ENCODE measurements at regions not wholly inside any gene's neighbourhood (a gene's known extent, or its start where the extent isn't known, plus 50 kb on each side); places are given as distances from the start of the nearest gene placed in this dataset.

GRCh38 chr2:167509586-167509985, 621.3 kb downstream of the XIRP2 start:
- intact Hi-C loops (cut with DNase I): no loop called here
- WGBS, 3 donors: 9 to 21% (median 16%) methylated on average over 4 of the region's 4 CpGs
- Histone ChIP-seq H3K4me1 (ENCODE audit: insufficient read depth) (no peaks in the 10 kb centered on the region), H3K27ac (no peak overlapping the region), H3K4me3 (no peak overlapping the region), H3K36me3 (no peaks in the 10 kb centered on the region), H3K27me3 (no peaks in the 10 kb centered on the region), H3K9me3 (no peaks in the 10 kb centered on the region)
- TF ChIP-seq EP300 (IDR thresholded peaks at IDR 0.05): no peak
- TF ChIP-seq CTCF (IDR thresholded peaks at IDR 0.05): no peak
- no peak for TF ChIP-seq POLR2A (IDR thresholded peaks at IDR 0.05)
- DNase-seq: no peak

- no peak overlapping the region for H3K27ac ChIP-seq
- WGBS, 3 donors: 78 to 83% (median 81%) methylated on average over 1 of the region's 1 CpG
- intact Hi-C loops (cut with DNase I): no loop called here
- no peaks in the 10 kb centered on the region for H3K27me3 ChIP-seq
- H3K4me1 ChIP-seq (ENCODE audit: insufficient read depth): no peaks in the 10 kb centered on the region
- no peaks in the 10 kb centered on the region for H3K9me3 ChIP-seq
- no peak for DNase-seq
- no peaks in the 10 kb centered on the region for H3K36me3 ChIP-seq
- no peak overlapping the region for H3K4me3 ChIP-seq
- TF ChIP-seq CTCF (IDR thresholded peaks at IDR 0.05) (no peak), POLR2A (IDR thresholded peaks at IDR 0.05) (no peak), EP300 (IDR thresholded peaks at IDR 0.05) (no peak)
Observed at GRCh38 chr2:167508709-167509108, 620.4 kb downstream of the XIRP2 start.

- H3K9me3 ChIP-seq: no peaks in the 10 kb centered on the region
- TF ChIP-seq EP300 (IDR thresholded peaks at IDR 0.05): no peak
- no peak for TF ChIP-seq POLR2A (IDR thresholded peaks at IDR 0.05)
- TF ChIP-seq CTCF (IDR thresholded peaks at IDR 0.05): no peak
- no peaks in the 10 kb centered on the region for H3K27me3 ChIP-seq
- no peaks in the 10 kb centered on the region for H3K36me3 ChIP-seq
- H3K4me3 ChIP-seq: no peak overlapping the region
- no peak for DNase-seq
- intact Hi-C loops (cut with DNase I): no loop called here
- H3K27ac ChIP-seq: no peak overlapping the region
- WGBS, 3 donors: 55 to 77% (median 67%) methylated on average over 1 of the region's 1 CpG
- H3K4me1 ChIP-seq (ENCODE audit: insufficient read depth): no peaks in the 10 kb centered on the region
Observed at GRCh38 chr2:167506395-167506794, 618.1 kb downstream of the XIRP2 start.

- no peak for TF ChIP-seq CTCF (IDR thresholded peaks at IDR 0.05)
- no peak for TF ChIP-seq EP300 (IDR thresholded peaks at IDR 0.05)
- TF ChIP-seq POLR2A (IDR thresholded peaks at IDR 0.05): no peak
- intact Hi-C loops (cut with DNase I): no loop called here
Observed at GRCh38 chr2:167504695-167505094, 616.4 kb downstream of the XIRP2 start.

GRCh38 chr2:167504061-167504460, 615.8 kb downstream of the XIRP2 start:
- H3K36me3 ChIP-seq: no peaks in the 10 kb centered on the region
- H3K27me3 ChIP-seq: no peaks in the 10 kb centered on the region
- no peak overlapping the region for H3K27ac ChIP-seq
- no peak for DNase-seq
- H3K9me3 ChIP-seq: no peaks in the 10 kb centered on the region
- no peaks in the 10 kb centered on the region for H3K4me1 ChIP-seq (ENCODE audit: insufficient read depth)
- TF ChIP-seq POLR2A (IDR thresholded peaks at IDR 0.05) (no peak), CTCF (IDR thresholded peaks at IDR 0.05) (no peak), EP300 (IDR thresholded peaks at IDR 0.05) (no peak)
- intact Hi-C loops (cut with DNase I): no loop called here
- no peak overlapping the region for H3K4me3 ChIP-seq

More at GRCh38 chr2:167504695-167505094, 616.4 kb downstream of the XIRP2 start:
- Histone ChIP-seq H3K36me3 (no peaks in the 10 kb centered on the region), H3K9me3 (no peaks in the 10 kb centered on the region), H3K4me1 (ENCODE audit: insufficient read depth) (no peaks in the 10 kb centered on the region), H3K4me3 (no peak overlapping the region), H3K27me3 (no peaks in the 10 kb centered on the region), H3K27ac (no peak overlapping the region)
- DNase-seq: no peak
